ENCODE measurements at regions not wholly inside any gene's neighbourhood (a gene's known extent, or its start where the extent isn't known, plus 50 kb on each side); places are given as distances from the start of the nearest gene placed in this dataset.

- ChIA-PET POLR2A (no interaction called here), CTCF (no interaction called here)
- Mint-ChIP-seq H3K9me3 (peaks cover 64% of the 10 kb centered on the region), H3K27ac (no peak overlapping the region), H3K4me3 (no peak overlapping the region), H3K4me1 (0 out of 2 replicates have a peak, but pooled peaks cover under 1% of the 10 kb centered on the region), H3K27me3 (ENCODE audit: low read depth) (no peaks in the 10 kb centered on the region; the same call in 1 of the 2 replicates), H3K36me3 (peaks cover 53% of the 10 kb centered on the region)
- DNase-seq (ENCODE audit: low spot score), result no peak
- ATAC-seq, result no peak
- TF ChIP-seq NFATC4 (CRISPR knock-in tag; IDR thresholded peaks at IDR 0.05) (no peak), SMAD3 (CRISPR knock-in tag; IDR thresholded peaks at IDR 0.05; ENCODE audit: borderline replicate concordance) (no peak), ZNF263 (CRISPR knock-in tag; IDR thresholded peaks at IDR 0.05; ENCODE audit: low read depth) (no peak), CDX4 (CRISPR knock-in tag; IDR thresholded peaks at IDR 0.05; ENCODE audit: borderline replicate concordance) (no peak)
Observed at GRCh38 chr4:11111370-11111769, 317.3 kb downstream of the HS3ST1 start.

DNA sequence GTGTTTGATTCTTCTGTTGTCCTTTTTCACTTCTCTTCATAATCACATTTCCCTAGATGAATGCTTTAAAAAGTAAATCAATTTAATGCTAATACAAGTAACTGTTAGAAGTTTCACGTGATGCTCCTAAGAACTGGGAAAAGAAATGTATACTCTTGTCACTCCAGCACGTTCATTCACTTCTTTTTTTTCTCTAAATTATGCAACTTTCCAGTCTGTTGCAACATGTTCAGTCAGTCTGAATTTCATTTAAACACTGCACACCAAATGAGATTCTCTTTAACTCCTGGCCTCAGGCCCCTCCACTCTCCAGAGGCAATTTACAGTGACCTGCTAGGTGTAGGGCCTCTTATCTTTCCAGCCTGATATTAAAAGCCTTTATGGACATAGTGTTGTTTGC is 321.9 kb downstream of the HS3ST1 start:
- peaks cover 70% of the 10 kb centered on the region for H3K36me3 Mint-ChIP-seq
- TF ChIP-seq JAZF1 (CRISPR knock-in tag; IDR thresholded peaks at IDR 0.05), result no peak
- no peak for TF ChIP-seq MXD4 (CRISPR knock-in tag; IDR thresholded peaks at IDR 0.05; ENCODE audit: borderline replicate concordance)
- no peak for TF ChIP-seq ZNF671 (CRISPR knock-in tag; IDR thresholded peaks at IDR 0.05)
- no peak for TF ChIP-seq NR3C1 (CRISPR knock-in tag; conservative IDR thresholded peaks at IDR 0.05; ENCODE audit: low read depth)
- no peak for TF ChIP-seq ZNF219 (CRISPR knock-in tag; IDR thresholded peaks at IDR 0.05; ENCODE audit: borderline replicate concordance)
- TF ChIP-seq CDX4 (CRISPR knock-in tag; IDR thresholded peaks at IDR 0.05; ENCODE audit: borderline replicate concordance), result no peak
- H3K27me3 Mint-ChIP-seq (ENCODE audit: low read depth), result peaks cover 5% of the 10 kb centered on the region; the same call in 1 of the 2 replicates
- CTCF ChIA-PET, result no interaction called here
- peaks cover 78% of the 10 kb centered on the region for H3K9me3 Mint-ChIP-seq
- H3K4me1 Mint-ChIP-seq, result no peaks in the 10 kb centered on the region
- POLR2A ChIA-PET, result no interaction called here
- no peak overlapping the region for H3K27ac Mint-ChIP-seq
- no peak overlapping the region for H3K4me3 Mint-ChIP-seq
- no peak for ATAC-seq
- no peak for DNase-seq (ENCODE audit: low spot score)

DNA sequence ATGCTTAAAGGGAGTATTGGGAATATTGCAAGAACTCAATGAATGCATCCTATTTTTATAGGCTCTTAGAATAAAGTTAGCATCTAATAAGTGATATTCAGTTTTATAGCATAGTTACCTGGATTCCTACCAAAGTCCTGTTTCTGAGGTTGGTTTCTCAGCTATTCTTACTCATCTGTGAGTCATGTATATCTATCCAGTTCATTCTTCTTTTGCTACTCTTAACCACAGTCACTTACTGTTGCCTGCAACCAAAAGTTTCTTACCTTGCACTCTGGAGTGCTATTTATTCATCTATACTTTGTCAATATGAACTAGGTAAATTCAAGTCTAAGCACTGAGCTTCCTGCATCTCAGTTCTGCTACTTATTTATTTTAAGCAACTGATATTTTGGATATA is 322.5 kb downstream of the HS3ST1 start:
- no peak overlapping the region for H3K4me3 Mint-ChIP-seq
- peaks cover 77% of the 10 kb centered on the region for H3K9me3 Mint-ChIP-seq
- POLR2A ChIA-PET, result no interaction called here
- H3K27ac Mint-ChIP-seq, result no peak overlapping the region
- H3K27me3 Mint-ChIP-seq (ENCODE audit: low read depth), result peaks cover 5% of the 10 kb centered on the region; the same call in 1 of the 2 replicates
- no peak for DNase-seq (ENCODE audit: low spot score)
- H3K4me1 Mint-ChIP-seq, result no peaks in the 10 kb centered on the region
- H3K36me3 Mint-ChIP-seq, result peaks cover 69% of the 10 kb centered on the region
- CTCF ChIA-PET, result no interaction called here
- ATAC-seq, result no peak
- TF ChIP-seq JUN (CRISPR knock-in tag; IDR thresholded peaks at IDR 0.05) (no peak), CREB1 (CRISPR knock-in tag; IDR thresholded peaks at IDR 0.05) (no peak), HMGXB4 (CRISPR knock-in tag; IDR thresholded peaks at IDR 0.05) (no peak), ZNF138 (CRISPR knock-in tag; conservative IDR thresholded peaks at IDR 0.05) (no peak), SMAD4 (CRISPR knock-in tag; IDR thresholded peaks at IDR 0.05) (no peak), FOXJ3 (CRISPR knock-in tag; IDR thresholded peaks at IDR 0.05; ENCODE audit: borderline replicate concordance) (no peak), NFYB (CRISPR knock-in tag; conservative IDR thresholded peaks at IDR 0.05; ENCODE audit: low read depth) (no peak), ZNF281 (CRISPR knock-in tag; IDR thresholded peaks at IDR 0.05) (no peak)
- TF ChIP-seq, protein P1, sequence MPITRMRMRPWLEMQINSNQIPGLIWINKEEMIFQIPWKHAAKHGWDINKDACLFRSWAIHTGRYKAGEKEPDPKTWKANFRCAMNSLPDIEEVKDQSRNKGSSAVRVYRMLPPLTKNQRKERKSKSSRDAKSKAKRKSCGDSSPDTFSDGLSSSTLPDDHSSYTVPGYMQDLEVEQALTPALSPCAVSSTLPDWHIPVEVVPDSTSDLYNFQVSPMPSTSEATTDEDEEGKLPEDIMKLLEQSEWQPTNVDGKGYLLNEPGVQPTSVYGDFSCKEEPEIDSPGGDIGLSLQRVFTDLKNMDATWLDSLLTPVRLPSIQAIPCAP (CRISPR knock-in tag; IDR thresholded peaks at IDR 0.05), result no peak
- TF ChIP-seq, protein P2, sequence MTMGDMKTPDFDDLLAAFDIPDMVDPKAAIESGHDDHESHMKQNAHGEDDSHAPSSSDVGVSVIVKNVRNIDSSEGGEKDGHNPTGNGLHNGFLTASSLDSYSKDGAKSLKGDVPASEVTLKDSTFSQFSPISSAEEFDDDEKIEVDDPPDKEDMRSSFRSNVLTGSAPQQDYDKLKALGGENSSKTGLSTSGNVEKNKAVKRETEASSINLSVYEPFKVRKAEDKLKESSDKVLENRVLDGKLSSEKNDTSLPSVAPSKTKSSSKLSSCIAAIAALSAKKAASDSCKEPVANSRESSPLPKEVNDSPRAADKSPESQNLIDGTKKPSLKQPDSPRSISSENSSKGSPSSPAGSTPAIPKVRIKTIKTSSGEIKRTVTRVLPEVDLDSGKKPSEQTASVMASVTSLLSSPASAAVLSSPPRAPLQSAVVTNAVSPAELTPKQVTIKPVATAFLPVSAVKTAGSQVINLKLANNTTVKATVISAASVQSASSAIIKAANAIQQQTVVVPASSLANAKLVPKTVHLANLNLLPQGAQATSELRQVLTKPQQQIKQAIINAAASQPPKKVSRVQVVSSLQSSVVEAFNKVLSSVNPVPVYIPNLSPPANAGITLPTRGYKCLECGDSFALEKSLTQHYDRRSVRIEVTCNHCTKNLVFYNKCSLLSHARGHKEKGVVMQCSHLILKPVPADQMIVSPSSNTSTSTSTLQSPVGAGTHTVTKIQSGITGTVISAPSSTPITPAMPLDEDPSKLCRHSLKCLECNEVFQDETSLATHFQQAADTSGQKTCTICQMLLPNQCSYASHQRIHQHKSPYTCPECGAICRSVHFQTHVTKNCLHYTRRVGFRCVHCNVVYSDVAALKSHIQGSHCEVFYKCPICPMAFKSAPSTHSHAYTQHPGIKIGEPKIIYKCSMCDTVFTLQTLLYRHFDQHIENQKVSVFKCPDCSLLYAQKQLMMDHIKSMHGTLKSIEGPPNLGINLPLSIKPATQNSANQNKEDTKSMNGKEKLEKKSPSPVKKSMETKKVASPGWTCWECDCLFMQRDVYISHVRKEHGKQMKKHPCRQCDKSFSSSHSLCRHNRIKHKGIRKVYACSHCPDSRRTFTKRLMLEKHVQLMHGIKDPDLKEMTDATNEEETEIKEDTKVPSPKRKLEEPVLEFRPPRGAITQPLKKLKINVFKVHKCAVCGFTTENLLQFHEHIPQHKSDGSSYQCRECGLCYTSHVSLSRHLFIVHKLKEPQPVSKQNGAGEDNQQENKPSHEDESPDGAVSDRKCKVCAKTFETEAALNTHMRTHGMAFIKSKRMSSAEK (CRISPR knock-in tag; IDR thresholded peaks at IDR 0.05; ENCODE audit: borderline replicate concordance), result no peak
